ENCODE measurements at regions not wholly inside any gene's neighbourhood (a gene's known extent, or its start where the extent isn't known, plus 50 kb on each side); places are given as distances from the start of the nearest gene placed in this dataset.

DNA sequence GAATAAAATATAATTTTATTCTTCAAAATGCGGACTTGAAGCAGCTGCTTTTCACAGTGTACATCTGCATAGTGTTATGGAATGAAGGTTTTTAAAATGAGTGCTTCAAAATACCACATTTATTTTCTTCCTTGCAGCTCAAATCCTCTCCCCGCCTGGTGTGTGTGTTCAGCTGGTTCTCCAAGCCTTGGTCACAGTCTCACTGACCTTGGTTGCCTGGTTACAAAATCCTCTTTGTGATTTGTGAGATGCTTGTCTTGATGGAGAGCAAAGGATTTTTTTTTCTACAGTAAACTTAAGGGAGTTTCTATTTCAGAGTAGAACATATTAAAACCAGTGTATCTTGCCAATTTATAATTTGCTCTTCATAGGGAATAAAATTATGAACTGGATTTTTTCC is 139.2 kb downstream of the PCDH18 start:
- no peak for TF ChIP-seq CTCF (conservative IDR thresholded peaks at IDR 0.05; ENCODE audit: low read depth, low read length)
- no peak for TF ChIP-seq NFE2L2 (IDR thresholded peaks at IDR 0.05; ENCODE audit: low read depth, low read length)
- TF ChIP-seq BHLHE40 (IDR thresholded peaks at IDR 0.05; ENCODE audit: low read depth, low read length) = no peak

All from IMR-90 (cell line).